ENCODE measurements at regions not wholly inside any gene's neighbourhood (a gene's known extent, or its start where the extent isn't known, plus 50 kb on each side); places are given as distances from the start of the nearest gene placed in this dataset.

GRCh38 chr2:19541884-19542283 lies 183.5 kb upstream of the OSR1 start:
- TF ChIP-seq, protein P1, sequence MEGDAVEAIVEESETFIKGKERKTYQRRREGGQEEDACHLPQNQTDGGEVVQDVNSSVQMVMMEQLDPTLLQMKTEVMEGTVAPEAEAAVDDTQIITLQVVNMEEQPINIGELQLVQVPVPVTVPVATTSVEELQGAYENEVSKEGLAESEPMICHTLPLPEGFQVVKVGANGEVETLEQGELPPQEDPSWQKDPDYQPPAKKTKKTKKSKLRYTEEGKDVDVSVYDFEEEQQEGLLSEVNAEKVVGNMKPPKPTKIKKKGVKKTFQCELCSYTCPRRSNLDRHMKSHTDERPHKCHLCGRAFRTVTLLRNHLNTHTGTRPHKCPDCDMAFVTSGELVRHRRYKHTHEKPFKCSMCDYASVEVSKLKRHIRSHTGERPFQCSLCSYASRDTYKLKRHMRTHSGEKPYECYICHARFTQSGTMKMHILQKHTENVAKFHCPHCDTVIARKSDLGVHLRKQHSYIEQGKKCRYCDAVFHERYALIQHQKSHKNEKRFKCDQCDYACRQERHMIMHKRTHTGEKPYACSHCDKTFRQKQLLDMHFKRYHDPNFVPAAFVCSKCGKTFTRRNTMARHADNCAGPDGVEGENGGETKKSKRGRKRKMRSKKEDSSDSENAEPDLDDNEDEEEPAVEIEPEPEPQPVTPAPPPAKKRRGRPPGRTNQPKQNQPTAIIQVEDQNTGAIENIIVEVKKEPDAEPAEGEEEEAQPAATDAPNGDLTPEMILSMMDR (IDR thresholded peaks at IDR 0.05; ENCODE audit: low read depth, low read length, poor library complexity, severe bottlenecking), result no peak
- no peak for TF ChIP-seq EZH2phosphoT487 (IDR thresholded peaks at IDR 0.05; ENCODE audit: borderline replicate concordance, low read length)

Data from DOHH2 (cell line).